ENCODE measurements at regions not wholly inside any gene's neighbourhood (a gene's known extent, or its start where the extent isn't known, plus 50 kb on each side); places are given as distances from the start of the nearest gene placed in this dataset.

- no peak for TF ChIP-seq CTCF (conservative IDR thresholded peaks at IDR 0.05; ENCODE audit: low read depth, low read length)
- DNase-seq (ENCODE audit: low read depth), result no peak
- H3K4me3 ChIP-seq (ENCODE audit: low read depth, low read length), result no peak overlapping the region
Measured at GRCh38 chr20:22243067-22243466, 341.3 kb downstream of the FOXA2 start.

GRCh38 chr20:22241609-22242008 is 342.8 kb downstream of the FOXA2 start:
- no peak for TF ChIP-seq CTCF (conservative IDR thresholded peaks at IDR 0.05; ENCODE audit: low read depth, low read length)
- DNase-seq (ENCODE audit: low read depth), result no peak

GRCh38 chr20:22232923-22233322 is 351.4 kb downstream of the FOXA2 start:
- no peak for DNase-seq (ENCODE audit: low read depth)
- no peak overlapping the region for H3K4me3 ChIP-seq (ENCODE audit: low read depth, low read length)
- TF ChIP-seq CTCF (conservative IDR thresholded peaks at IDR 0.05; ENCODE audit: low read depth, low read length), result no peak

More at GRCh38 chr20:22241609-22242008, 342.8 kb downstream of the FOXA2 start:
- no peak overlapping the region for H3K4me3 ChIP-seq (ENCODE audit: low read depth, low read length)

GRCh38 chr20:22232473-22232872 is 351.9 kb downstream of the FOXA2 start:
- TF ChIP-seq CTCF (conservative IDR thresholded peaks at IDR 0.05; ENCODE audit: low read depth, low read length), result no peak
- no peak for DNase-seq (ENCODE audit: low read depth)
- H3K4me3 ChIP-seq (ENCODE audit: low read depth, low read length), result no peak overlapping the region

- no peak overlapping the region for H3K4me3 ChIP-seq (ENCODE audit: low read depth, low read length)
- no peak for TF ChIP-seq CTCF (conservative IDR thresholded peaks at IDR 0.05; ENCODE audit: low read depth, low read length)
- DNase-seq (ENCODE audit: low read depth), result no peak
Measured at GRCh38 chr20:22226849-22227700, 357.3 kb downstream of the FOXA2 start.

- H3K4me3 ChIP-seq (ENCODE audit: low read depth, low read length), result no peak overlapping the region
- TF ChIP-seq CTCF (conservative IDR thresholded peaks at IDR 0.05; ENCODE audit: low read depth, low read length), result no peak
- DNase-seq (ENCODE audit: low read depth), result no peak
Measured at GRCh38 chr20:22223236-22223635, 361.1 kb downstream of the FOXA2 start.
